ENCODE measurements at regions not wholly inside any gene's neighbourhood (a gene's known extent, or its start where the extent isn't known, plus 50 kb on each side); places are given as distances from the start of the nearest gene placed in this dataset.
"Not testable (repeated sequence)": the region's sequence is repeated elsewhere in the genome, so short reads cannot be mapped to it uniquely, and the experiment has no call there.

GRCh38 chr6:153525998-153526397, 394.9 kb upstream of the RGS17 start:
- no peak for DNase-seq

GRCh38 chr6:153523390-153523789, 392.3 kb upstream of the RGS17 start:
- no peak for DNase-seq

DNA sequence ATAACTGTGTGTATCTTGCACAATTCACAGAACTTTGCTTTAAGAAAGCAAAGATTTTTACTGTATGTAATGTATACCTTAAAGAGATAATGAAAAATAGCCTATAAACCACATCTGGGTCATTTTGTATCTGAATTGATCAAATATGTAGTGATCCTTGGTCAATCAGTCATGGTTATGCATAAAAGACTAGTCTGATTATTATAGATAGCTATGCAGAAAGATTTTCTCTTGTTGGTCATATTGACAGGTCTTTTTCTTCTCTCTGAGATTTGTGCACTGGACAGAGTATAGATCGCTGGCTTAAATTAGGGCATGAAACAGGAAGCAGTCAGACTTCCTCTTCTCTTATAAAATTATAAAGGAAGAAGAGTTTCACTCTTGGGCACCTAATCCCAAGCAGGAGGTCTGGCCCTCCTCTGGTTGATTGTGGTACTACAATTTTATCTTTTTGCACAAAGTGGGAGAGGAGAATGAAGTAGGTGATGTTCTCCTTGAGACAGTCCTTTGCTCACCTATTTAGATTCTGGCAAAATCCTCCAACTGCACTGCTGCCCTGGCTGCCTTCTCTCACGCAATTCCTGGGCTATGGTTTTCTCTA, 380.9 kb upstream of the RGS17 start:
- DNase-seq = no peak

GRCh38 chr6:153503810-153504209, 372.7 kb upstream of the RGS17 start:
- no peak for DNase-seq

- DNase-seq = no peak
These were observed 362.4 kb upstream of the RGS17 start for GRCh38 chr6:153493501-153493900.

DNA sequence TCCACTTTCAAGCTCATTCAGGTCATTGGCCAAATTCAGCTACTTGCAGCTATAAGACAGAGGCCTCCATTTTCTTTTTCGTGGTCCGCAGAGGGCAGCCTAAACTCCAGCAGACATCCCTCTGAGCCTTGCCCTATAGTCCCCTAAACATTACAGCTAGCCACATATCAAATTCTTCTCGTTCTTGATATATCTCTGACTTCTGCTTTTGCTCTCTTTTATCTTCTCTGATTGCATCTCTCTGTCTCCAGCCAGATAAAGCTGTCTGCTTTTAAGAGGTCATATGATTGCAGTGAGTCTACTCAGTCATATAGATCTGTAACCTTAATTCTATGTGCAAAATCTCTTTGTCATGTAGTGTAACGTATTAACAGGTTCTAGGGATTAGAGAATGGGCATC, 358.4 kb upstream of the RGS17 start:
- no peak for DNase-seq

DNA sequence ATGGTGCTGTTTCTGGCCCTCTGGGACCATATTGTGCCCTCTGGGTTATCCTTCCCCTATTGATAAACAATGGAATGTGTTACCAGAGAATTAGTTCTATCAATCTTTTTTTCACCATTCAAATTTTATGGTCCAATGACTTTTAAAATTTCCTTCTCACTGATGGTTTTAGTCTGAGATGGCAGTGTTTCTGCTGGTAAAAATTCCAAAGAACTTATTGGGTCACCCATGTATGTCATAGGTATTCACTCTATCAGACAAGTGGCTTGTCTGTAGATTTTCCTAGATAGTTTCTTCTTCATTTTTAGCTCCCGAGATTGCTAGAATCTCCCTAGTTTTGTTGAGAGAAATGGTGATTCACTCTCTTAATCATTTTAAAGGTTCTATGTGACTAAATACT, 357.2 kb upstream of the RGS17 start:
- DNase-seq = no peak

DNA sequence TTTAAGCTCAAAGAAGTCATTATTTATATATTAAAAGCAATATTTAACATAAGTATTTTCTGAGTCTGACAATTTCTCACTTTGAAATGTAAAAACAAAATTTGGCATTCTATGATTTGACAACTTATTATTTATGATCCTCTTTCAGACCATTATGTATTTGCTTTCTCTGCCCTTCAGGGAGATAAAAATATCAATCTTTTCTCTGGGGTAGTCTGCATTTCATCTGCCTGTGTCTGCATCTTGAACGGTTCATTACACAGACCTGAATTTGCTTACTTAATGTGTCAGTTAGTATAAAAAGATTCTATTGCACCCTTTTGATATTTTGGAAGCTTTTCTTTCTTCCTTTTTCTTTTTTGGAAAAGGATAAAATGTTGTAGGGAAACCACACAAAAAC, 354.0 kb upstream of the RGS17 start:
- no peak for DNase-seq

- no peak for DNase-seq
These were observed 353.0 kb upstream of the RGS17 start for GRCh38 chr6:153484056-153484455.

- no peak for DNase-seq
These were observed 345.2 kb upstream of the RGS17 start for GRCh38 chr6:153476243-153476642.

GRCh38 chr6:153465050-153465449, 334.0 kb upstream of the RGS17 start:
- DNase-seq = no peak

DNA sequence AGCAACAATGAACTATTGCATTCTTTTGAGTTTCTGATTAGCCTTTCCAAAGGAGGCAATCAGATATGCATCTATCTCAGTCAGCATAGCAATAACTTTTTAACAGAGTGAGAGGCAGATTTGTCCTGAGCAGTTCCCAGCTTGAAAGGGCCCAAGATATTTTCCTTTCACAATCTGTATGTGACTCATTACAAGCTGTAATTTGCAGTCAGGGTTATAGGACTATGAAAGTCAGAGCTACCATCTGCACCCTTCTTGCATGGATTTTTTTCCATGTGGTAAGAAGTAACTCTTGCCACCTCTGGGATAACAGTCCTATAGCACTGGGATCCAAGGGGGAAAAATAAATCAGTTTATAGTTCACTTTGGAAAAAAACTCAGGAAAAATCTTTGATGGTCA, 318.2 kb upstream of the RGS17 start:
- no peak for DNase-seq

GRCh38 chr6:153442749-153443148, 311.7 kb upstream of the RGS17 start:
- DNase-seq = not testable (repeated sequence)

DNA sequence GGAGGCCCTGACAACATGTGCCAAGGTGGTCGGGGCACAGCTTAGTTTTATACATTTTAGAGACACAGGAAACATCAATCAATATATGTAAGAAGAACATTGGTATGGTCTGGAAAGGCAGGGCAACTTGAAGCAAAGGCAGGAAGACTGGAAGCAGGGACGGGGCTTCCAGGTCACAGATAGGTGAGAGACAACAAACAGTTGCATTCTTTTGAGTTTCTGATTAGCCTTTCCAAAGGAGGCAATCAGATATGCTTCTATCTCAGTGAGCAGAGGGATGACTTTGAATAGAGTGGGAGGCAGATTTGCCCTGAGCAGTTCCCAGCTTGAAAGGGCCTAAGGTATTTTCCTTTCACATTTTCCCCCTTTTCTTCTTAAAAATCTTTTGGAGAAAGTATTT, 311.0 kb upstream of the RGS17 start:
- DNase-seq = no peak

DNA sequence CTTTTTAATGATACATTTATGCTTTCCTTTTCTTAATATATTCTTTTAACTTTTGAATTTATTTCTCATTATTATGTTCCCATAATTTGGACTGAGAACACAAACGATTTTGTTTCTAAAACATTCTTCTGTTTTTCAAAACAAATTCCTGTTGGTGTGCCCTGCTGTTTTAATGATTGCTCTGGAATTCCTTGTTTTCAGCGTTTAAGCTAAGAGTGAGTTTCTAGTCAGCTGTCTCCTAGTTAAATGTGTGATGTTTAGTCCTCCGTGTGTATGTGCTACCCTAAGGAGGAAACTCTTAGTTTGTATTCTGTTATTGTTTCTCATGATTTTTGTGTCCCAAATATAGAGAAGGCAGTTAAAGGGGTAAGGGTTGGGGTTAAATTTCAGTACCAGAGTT, 306.1 kb upstream of the RGS17 start:
- no peak for DNase-seq

DNA sequence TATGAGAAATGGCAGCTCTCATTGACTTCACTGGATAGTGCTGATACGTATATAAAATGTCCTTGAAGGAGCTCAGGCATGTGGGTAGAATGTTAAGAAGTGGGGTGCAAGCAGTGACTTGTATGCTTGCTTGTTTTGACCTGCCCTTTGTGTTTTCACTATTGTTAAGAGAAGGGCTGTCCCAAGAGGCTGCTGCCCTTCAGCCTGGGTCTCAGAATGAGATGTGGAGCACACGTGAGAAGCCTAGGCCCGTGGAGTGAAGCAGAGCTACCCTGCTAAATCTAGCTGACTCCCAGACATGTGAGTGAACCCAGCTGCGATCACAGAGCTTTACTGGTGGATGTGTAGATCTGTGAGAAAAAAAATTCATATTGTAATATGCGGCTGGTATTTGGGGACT, 305.3 kb upstream of the RGS17 start:
- no peak for DNase-seq

DNA sequence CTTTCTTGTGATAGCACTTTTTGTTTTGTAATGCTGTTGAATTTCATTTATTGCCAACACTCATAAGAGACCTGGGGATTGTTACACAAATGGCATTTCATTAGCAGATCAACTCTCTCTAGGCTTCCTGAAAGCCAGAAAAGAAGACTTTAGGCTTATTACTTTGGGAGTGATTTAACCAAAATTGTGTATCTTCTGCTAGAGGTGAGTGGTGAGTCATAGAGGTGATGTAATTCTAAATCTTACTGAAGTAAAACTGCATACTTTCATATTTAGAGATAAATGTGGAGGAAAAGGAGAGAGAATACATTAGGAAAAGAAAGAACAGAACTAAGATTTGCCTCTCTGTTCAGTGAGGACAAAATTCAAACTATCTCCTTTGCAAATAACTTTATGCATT, 304.7 kb upstream of the RGS17 start:
- no peak for DNase-seq

- DNase-seq = no peak
These were observed 294.5 kb upstream of the RGS17 start for GRCh38 chr6:153425536-153425935.

DNA sequence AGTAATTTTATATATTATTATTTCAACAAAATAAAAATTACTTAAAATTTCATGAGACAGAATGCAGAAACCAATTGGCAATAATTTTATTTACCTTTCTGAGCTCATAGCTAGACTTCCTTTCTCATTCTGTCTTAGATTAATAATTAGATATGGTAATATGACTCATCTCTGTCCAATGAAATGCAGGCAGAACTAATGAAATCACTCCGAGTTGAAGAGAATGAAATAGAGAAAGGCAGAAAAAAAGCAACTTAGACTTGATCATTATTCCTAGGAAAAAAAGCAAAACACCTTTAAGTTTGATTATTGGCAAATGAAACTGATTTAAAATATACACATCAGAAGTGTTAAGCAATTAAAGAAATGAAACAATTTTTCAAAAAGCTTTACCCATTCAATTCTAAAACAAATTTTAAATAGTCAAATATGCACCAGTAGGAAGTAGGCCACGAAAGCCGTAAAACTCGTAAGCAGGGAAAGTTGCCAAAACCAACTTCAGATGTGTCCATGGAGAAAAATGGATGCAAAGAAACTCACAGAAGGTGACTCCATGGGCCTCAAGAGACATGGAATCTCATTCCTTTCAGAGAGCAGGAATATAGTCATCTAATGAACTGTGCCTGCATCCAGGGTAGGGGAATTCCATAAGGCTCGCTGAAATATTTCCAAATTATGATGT, 293.8 kb upstream of the RGS17 start:
- DNase-seq = no peak

- no peak for DNase-seq
These were observed 281.4 kb upstream of the RGS17 start for GRCh38 chr6:153412519-153412918.

DNA sequence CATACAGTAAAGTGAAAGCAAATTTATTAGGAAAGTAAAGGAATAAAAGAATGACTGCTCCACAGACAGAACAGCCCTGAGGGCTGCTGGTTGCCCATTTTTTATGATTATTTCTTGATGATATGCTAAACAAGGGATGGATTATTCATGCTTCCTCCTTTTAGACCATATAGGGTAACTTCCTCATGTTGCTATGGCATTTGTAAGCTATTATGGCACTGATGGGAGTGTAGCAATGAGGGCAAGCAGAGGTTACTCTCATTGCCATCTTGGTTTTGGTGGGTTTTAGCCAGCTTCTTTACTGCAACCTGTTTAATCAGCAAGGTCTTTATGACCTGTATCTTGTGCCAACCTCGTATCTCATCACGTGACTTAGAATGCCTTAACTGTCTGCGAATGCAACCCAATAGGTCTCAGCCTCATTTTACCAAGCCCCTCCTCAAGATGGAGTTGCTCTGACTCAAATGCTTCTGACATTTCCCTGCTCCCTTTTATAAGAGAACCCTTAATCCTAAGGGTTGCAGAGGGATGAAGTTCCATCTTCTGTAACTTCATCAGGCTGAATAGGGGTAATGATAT, 280.1 kb upstream of the RGS17 start:
- no peak for DNase-seq

- DNase-seq = no peak
These were observed 274.8 kb upstream of the RGS17 start for GRCh38 chr6:153405931-153406330.

DNA sequence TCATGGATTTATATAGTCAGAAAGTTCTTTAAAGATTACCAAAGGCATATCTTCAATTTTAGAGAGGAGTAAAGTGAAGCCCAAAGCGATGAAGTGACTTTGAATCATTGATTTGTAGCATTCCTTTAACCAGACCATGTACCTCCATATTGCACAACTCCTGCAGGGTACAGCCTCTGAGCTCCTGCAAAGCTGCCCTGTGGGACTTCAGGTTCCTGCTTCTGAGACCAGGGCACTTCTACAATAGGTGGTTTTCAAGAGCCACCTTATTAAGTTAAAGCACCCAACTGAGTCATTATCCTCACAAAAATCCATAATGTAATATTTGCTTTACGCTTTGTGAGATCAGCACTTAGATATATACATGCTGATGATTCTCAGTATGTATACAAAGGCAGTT, 270.7 kb upstream of the RGS17 start:
- no peak for DNase-seq

GRCh38 chr6:153392156-153392555, 261.1 kb upstream of the RGS17 start:
- DNase-seq = no peak

- no peak for DNase-seq
These were observed 242.8 kb upstream of the RGS17 start for GRCh38 chr6:153373869-153374268.

Data from stimulated activated CD8-positive, alpha-beta memory T cell treated with anti-CD3 and anti-CD28 coated beads, Interleukin-4, amount 100 ng/mL, for 48 hours (primary cell).